ENCODE measurements at regions not wholly inside any gene's neighbourhood (a gene's known extent, or its start where the extent isn't known, plus 50 kb on each side); places are given as distances from the start of the nearest gene placed in this dataset.

DNA sequence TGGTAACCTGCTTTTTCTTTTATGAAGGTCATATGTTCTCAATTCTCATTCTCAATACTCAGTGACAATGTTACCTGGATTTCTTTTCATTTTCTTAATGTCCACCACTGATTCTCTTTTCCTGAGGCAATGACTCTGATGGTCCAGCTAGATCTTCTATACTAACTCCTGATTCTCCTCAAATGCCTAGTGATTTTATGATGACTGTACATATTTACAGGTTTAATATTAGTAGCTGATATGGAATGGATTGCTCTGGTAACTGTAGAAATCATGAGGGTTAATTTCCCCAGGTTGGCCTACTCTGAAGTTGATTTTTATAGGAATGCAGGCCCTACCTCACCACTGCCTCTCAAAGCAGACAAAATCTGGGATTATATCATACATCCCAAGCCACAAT is 308.6 kb upstream of the CNR1 start:
- TF ChIP-seq, protein P1, sequence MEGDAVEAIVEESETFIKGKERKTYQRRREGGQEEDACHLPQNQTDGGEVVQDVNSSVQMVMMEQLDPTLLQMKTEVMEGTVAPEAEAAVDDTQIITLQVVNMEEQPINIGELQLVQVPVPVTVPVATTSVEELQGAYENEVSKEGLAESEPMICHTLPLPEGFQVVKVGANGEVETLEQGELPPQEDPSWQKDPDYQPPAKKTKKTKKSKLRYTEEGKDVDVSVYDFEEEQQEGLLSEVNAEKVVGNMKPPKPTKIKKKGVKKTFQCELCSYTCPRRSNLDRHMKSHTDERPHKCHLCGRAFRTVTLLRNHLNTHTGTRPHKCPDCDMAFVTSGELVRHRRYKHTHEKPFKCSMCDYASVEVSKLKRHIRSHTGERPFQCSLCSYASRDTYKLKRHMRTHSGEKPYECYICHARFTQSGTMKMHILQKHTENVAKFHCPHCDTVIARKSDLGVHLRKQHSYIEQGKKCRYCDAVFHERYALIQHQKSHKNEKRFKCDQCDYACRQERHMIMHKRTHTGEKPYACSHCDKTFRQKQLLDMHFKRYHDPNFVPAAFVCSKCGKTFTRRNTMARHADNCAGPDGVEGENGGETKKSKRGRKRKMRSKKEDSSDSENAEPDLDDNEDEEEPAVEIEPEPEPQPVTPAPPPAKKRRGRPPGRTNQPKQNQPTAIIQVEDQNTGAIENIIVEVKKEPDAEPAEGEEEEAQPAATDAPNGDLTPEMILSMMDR (IDR thresholded peaks at IDR 0.05), result no peak

DNA sequence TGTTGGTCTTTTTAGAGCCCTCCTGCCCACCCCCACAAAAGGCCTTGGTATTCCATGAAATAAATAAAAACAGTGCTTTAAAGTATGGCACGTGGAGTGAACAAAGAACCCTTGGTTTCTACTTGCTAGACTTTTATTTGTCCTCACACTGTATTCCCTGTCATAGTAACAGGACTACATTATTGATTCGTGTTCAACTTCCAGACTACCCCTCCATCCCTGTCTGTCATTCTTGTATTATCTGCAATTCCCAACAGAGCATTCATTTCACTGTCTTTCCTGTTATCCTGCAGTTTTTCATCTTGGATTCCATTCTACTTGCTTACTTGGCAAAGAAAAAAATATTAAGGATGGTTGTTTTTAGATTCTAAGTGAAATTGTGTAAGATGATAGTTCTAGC is 307.4 kb upstream of the CNR1 start:
- TF ChIP-seq, protein P1 (IDR thresholded peaks at IDR 0.05), result no peak

DNA sequence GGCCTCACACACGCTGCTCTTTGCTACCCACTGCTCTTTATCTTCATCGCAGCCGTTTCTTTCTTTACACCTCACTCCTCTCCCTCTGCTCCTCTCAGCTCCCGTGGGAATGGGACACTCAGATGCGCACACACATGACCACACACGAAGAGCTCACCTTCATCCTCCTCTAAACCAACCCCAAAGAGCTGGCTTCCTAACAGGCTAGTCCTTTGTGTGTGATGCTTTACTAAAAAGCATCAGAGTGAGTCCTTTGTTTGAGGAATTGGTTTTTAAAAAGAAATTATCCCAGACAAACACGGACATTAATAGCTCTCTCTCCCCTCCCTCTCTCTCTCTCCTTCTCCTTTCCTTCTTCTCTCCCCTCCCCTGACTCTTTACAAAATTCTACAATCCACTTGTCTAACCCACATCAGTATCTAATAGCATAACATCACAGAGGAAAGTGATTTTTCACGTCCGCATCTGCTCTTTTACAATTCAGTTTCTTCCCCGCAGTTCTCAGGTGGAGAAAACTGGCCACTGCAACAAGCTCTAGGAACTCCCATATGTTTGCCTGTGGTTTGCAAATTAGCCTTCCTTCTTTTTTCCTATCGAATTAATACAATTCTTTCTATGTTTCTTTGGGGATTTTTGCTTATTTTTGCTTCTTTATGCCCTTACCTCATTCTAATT is 306.8 kb upstream of the CNR1 start:
- TF ChIP-seq, protein P1 (IDR thresholded peaks at IDR 0.05), result no peak

DNA sequence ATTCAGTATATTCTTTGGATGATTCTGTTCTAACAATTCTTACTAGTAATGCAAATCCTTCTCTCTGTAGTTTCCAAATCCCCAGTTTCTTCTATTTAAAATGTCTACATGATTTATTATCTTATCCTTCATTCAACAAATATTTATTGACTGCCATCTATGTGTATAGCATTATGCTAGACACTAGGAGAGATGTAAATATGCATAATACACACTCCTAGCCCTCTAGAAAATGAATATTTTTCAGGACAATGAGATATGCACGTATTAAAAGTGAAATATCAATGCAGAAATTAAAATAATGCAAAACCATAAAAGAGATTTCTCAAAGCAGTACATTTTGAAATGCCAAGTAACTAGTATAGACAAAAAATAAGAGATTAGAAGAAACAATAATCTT is 293.5 kb upstream of the CNR1 start:
- TF ChIP-seq, protein P1 (IDR thresholded peaks at IDR 0.05), result no peak

DNA sequence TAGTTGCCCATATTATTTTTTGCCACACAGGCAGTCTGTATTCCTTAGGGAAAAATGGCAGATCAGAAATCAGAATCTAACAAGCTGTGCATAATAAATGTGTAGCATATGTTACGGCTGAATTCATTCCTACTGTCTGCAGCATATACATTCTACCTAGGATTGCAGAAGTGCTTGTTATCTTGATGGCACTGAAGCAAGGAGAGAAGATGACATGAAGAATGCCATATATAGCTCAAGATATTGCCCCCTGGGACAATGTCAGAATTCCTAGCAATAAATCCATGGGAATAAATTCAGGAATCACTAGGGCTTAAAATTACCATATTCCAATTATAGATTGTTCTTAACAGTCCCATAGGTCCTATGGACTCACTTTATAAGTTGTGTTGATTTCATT is 293.0 kb upstream of the CNR1 start:
- TF ChIP-seq, protein P1 (IDR thresholded peaks at IDR 0.05), result no peak

DNA sequence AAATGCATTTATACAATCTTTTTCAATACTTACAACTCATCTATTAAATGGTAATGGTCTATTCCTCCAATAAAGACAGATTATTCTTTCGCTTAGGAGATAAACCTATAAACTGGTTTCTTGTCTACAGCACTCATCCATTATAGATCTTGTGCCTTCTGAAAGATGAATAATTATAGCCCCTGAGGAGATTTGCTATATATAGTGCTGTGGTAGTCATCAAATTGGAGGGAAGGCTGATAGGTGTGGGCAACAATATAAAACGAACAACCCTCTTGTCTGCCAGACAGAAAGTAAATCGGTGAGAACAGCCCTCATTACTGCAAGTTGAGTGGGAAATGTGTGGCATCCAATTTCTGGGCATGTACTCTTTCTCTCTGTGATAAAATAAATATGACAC is 292.5 kb upstream of the CNR1 start:
- TF ChIP-seq, protein P1 (IDR thresholded peaks at IDR 0.05), result no peak

DNA sequence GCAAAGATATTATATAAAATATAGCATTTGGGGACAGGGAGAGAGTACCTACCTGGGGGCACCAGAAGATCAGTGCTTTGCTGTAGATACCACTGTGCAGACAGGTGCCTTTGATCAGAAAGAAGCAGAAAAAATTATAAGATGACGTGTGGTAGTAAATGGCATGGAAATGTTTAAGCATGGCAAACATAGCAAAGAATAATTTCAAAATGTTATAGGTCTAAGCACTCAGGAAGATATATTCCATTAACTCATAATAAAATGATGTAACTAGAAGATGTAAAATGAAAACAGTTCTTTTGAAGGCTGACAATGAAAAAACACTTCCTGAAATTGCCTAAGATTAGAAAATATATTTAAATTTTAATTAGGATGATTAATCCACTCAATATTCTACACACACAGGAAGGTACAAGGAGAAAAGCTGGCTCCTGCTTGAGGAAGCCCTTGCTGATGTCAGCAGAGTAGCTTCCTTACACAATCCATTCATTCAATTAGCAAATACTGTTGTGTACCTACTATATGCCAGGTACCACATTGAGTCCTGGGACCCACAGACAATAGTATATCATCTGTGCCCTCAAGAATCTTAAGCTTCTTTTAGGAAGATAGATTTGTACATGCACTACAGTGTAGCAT is 290.2 kb upstream of the CNR1 start:
- TF ChIP-seq, protein P1 (IDR thresholded peaks at IDR 0.05), result no peak
